ENCODE measurements at regions not wholly inside any gene's neighbourhood (a gene's known extent, or its start where the extent isn't known, plus 50 kb on each side); places are given as distances from the start of the nearest gene placed in this dataset.
"Not testable (repeated sequence)": the region's sequence is repeated elsewhere in the genome, so short reads cannot be mapped to it uniquely, and the experiment has no call there.

- H3K27ac ChIP-seq: no peak overlapping the region
- ChIA-PET CTCF (no interaction called here), POLR2A (ENCODE audit: low non-redundant PET) (no interaction called here)
- no peak for TF ChIP-seq CTCF (conservative IDR thresholded peaks at IDR 0.05; ENCODE audit: low read depth)
- DNase-seq (ENCODE audit: low spot score): no peak
These were observed 684.6 kb downstream of the TRIB2 start for GRCh38 chr2:13401312-13401711.

- no peak for TF ChIP-seq CTCF (conservative IDR thresholded peaks at IDR 0.05; ENCODE audit: low read depth)
- ChIA-PET POLR2A (ENCODE audit: low non-redundant PET) (no interaction called here), CTCF (no interaction called here)
These were observed 697.3 kb downstream of the TRIB2 start for GRCh38 chr2:13413989-13414388.

GRCh38 chr2:13414897-13415296 is 698.2 kb downstream of the TRIB2 start:
- POLR2A ChIA-PET (ENCODE audit: low non-redundant PET): no interaction called here
- CTCF ChIA-PET: interaction anchor here (0.6 to 0.7 kb wide), 2 partner anchors 31 to 815 kb away, joined by 3 read pairs; no protein-coding TSS in a partner anchor
- H3K27ac ChIP-seq: no peak overlapping the region
- TF ChIP-seq CTCF (conservative IDR thresholded peaks at IDR 0.05; ENCODE audit: low read depth): no peak
- DNase-seq (ENCODE audit: low spot score): no peak

More at GRCh38 chr2:13413989-13414388, 697.3 kb downstream of the TRIB2 start:
- H3K27ac ChIP-seq: no peak overlapping the region
- no peak for DNase-seq (ENCODE audit: low spot score)

- CTCF ChIA-PET: no interaction called here
- no peak for DNase-seq (ENCODE audit: low spot score)
- H3K27ac ChIP-seq: no peak overlapping the region
- no peak for TF ChIP-seq CTCF (conservative IDR thresholded peaks at IDR 0.05; ENCODE audit: low read depth)
- POLR2A ChIA-PET (ENCODE audit: low non-redundant PET): no interaction called here
These were observed 717.2 kb downstream of the TRIB2 start for GRCh38 chr2:13433954-13434353.

- CTCF ChIA-PET; DNase-seq (ENCODE audit: low spot score); H3K27ac ChIP-seq; POLR2A ChIA-PET (ENCODE audit: low non-redundant PET): not testable (repeated sequence)
These were observed 727.0 kb downstream of the TRIB2 start for GRCh38 chr2:13443554-13444261.

GRCh38 chr2:13462464-13462863 is 745.7 kb downstream of the TRIB2 start:
- TF ChIP-seq CTCF (conservative IDR thresholded peaks at IDR 0.05; ENCODE audit: low read depth): no peak
- CTCF ChIA-PET: interaction anchor here (0.6 kb wide), 1 partner anchor 1607 kb away, joined by 3 read pairs; no protein-coding TSS in a partner anchor
- POLR2A ChIA-PET (ENCODE audit: low non-redundant PET): no interaction called here
- H3K27ac ChIP-seq: no peak overlapping the region
- no peak for DNase-seq (ENCODE audit: low spot score)

- no peak overlapping the region for H3K27ac ChIP-seq
- no peak for DNase-seq (ENCODE audit: low spot score)
- ChIA-PET CTCF (no interaction called here), POLR2A (ENCODE audit: low non-redundant PET) (no interaction called here)
- no peak for TF ChIP-seq CTCF (conservative IDR thresholded peaks at IDR 0.05; ENCODE audit: low read depth)
These were observed 749.3 kb downstream of the TRIB2 start for GRCh38 chr2:13466076-13466475.

All from RWPE1 (cell line).